Amniotic epithelial cell (primary cell): ENCODE measurements at regions not wholly inside any gene's neighbourhood (a gene's known extent, or its start where the extent isn't known, plus 50 kb on each side); places are given as distances from the start of the nearest gene placed in this dataset.
"Not testable (repeated sequence)": the region's sequence is repeated elsewhere in the genome, so short reads cannot be mapped to it uniquely, and the experiment has no call there.

Experiments used
- DNase-seq: peaks from one replicate; pipeline ENCODE4 v3.0.0-alpha.2; 2010; ENCODE audit warnings: low read depth

DNA sequence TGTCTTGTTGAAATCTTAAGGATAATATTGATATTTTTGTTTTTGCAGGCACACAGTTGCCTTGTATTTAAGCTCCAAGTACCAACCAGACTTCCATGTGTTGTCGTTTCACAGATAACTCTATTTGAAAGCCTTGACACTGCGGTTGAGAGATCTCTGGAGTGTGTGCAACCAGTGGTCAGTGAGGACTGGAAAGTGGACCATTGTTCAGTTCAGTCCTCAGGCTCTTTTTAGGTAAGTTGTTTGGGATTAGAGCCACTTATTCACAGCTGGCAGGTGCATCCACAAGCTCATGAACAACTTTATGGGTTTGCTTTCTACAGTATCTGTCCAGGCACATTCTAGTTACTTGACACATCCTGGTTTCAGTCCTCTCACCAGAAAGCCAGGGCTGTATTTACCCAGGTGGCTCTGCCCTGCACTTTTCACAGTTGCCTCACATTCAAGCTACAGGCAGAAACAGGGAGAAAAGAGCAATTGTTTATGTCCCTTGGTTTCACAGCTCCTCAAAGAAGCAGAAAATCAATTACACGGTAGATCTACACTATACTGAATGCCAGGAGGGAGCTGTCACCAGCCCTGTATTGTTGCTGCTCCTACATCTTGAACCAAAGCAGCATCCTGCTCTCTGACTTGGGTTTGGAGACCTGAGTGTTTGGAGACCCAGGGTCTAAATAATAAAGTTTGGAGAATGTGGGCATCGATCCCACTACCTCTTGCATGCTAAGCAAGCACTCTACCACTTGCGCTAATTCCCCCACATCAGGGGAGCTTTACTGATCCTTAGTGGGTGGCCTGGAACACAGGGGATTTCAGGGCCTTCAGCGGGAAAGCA, 543.3 kb downstream of the PRIM2 start:
- not testable (repeated sequence) for DNase-seq

GRCh38 chr6:57870083-57870482, 552.7 kb downstream of the PRIM2 start:
- not testable (repeated sequence) for DNase-seq

- not testable (repeated sequence) for DNase-seq
Measured at GRCh38 chr6:57873424-57873823, 556.0 kb downstream of the PRIM2 start.

GRCh38 chr6:57876659-57877058, 559.2 kb downstream of the PRIM2 start:
- DNase-seq: not testable (repeated sequence)

DNA sequence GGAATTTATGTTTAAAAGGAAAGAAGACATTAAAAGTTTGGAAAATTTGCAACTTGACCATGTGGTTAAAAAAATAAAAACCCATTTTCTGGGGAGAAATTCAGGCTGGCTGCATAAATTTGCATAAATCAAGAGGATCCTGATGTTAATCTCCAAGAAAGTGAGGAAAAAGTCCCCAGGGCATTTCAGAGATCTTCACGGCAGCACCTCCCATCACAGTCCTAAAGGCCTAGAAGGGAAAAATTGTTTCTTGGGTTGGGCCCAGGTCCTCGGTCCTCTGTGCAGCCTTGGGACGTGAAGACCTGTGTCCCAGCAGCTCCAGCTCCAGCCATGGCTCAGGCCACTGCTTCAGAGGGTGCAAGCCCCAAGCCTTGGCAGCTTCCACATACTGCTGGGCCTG, 560.3 kb downstream of the PRIM2 start:
- not testable (repeated sequence) for DNase-seq

DNA sequence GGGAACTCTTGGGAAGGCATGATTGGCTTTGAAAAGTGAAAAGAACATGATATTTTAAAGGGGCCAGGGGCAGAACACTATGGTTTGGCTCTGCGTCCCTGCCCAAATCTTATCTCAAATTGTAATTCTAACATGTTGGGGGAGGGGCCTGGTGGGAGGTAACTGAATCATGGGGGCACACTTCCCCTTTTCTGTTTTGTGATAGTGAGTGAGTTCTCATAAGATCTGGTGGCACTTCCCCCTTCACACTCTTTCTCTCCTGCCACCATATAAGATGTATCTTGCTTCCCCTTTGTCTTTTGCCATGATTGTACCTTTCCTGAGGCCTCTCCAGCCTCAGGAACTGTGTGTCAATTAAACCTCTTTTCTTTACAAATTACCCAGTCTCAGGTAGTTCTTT, 561.4 kb downstream of the PRIM2 start:
- not testable (repeated sequence) for DNase-seq

DNA sequence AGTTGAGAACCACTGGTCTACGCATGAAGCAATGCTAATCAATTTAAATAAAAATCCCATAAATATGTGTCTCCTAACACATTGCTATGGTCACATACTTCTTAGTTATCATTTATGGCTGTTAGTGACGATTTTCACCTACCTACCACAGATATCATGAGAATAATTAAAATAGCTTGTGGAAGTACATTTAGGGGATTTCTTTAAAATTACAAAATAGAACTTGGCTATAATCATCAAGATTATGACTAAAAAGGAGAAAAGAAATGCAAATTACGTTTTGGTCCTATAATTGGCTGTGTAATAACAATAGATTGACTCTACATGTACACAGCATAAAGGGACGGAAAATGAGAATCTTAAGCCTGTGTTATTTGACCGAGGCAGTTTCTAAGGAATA, 581.4 kb downstream of the PRIM2 start:
- not testable (repeated sequence) for DNase-seq

GRCh38 chr6:57900687-57901399, 583.4 kb downstream of the PRIM2 start:
- DNase-seq: not testable (repeated sequence)

- not testable (repeated sequence) for DNase-seq
Measured at GRCh38 chr6:57901445-57901844, 584.0 kb downstream of the PRIM2 start.

GRCh38 chr6:57904356-57904755, 586.9 kb downstream of the PRIM2 start:
- DNase-seq: not testable (repeated sequence)

DNA sequence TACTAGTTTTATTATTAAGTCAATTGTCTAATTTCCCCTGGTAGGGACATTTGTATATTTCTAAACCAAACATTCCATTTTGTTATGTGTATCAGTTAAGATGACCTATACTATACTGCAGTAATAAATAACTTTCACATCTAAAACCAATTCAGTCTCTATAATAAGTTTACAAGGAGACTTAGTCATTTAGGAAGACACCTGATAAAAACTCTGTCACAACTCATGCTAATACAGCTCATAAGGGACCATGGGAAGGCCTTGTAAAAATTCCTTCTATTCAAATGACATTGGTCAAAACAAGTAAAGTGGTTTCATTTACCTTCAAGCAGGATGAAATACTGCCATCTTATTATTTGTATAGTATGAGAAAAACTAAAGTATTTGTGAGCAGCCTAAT, 597.9 kb downstream of the PRIM2 start:
- DNase-seq: not testable (repeated sequence)

GRCh38 chr6:57942966-57943365, 625.5 kb downstream of the PRIM2 start:
- DNase-seq: not testable (repeated sequence)

- not testable (repeated sequence) for DNase-seq
Measured at GRCh38 chr6:57946084-57946768, 628.8 kb downstream of the PRIM2 start.

- not testable (repeated sequence) for DNase-seq
Measured at GRCh38 chr6:57946769-57947091, 629.3 kb downstream of the PRIM2 start.

DNA sequence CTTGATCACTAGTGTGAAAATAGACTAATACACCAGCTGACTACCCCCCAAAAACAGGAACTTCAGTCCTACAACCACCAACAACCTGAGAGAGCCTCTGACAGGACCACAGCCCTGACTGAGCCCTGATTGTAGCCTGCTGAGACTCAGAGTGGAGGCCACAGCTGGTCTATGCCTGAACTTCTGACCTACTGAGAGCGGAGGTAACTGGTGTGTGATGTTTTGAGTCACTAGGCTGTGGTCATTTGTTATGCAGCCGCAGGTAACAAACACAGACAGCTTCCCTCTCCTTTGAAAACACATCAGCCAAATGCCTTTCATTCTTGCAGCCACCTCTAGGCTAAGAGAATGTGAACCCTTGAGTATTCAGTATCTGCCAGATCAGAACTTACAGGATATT, 631.1 kb downstream of the PRIM2 start:
- not testable (repeated sequence) for DNase-seq

DNA sequence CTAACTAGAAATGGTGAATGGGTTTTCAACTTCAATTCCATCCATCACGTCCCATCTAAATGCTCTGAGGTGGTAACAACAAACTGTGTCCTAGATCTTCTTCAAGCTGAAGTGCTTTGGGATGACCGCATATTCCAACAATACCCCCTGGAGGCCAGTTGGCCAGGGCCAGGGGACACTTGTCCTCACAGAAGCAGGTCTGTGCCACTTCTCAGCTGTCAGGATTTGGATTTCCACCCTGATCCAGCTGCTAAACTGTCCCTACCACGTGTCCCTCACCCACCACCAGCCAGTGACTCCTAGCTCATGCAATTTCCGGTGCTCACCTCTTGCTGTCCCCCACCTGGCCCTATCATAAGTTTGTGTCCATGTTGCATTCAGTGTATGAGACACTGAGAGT, 633.0 kb downstream of the PRIM2 start:
- DNase-seq: not testable (repeated sequence)

DNA sequence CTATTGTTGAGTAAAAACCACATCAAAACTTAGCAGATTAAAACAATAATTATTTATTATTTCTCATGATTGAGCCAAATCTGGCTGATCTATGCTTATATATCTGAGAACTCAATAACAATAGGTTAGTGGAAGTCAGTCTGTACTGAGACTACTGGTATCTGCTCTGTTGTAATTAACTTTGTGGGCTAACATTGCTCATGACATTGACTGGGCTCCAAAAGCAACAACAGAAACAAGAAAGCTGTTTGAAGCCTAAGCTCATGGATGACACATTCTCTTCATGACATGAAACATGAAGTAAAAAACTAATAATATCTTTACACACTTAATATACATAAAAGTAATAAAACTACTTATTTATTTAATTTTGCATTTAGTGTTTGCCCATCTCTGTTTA, 649.3 kb downstream of the PRIM2 start:
- DNase-seq: not testable (repeated sequence)

- DNase-seq: not testable (repeated sequence)
Measured at GRCh38 chr6:57971956-57972355, 654.5 kb downstream of the PRIM2 start.

DNA sequence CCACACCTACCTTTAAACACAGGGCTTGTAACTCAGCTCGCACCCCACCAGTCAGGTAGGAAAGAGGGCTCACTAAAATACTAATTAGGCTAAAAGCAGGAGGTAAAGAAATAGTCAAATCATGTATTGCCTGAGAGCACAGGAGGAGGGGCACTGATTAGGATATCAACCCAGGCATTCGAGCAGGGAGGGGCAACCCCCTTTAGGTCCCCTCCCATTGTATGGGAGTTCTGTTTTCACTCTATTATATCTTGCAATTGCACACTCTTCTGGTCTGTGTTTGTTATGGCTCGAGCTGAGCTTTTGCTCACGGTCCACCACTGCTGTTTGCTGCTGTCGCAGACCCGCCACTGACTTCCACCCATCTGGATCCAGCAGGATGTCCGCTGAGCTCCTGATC, 657.2 kb downstream of the PRIM2 start:
- DNase-seq: no peak

DNA sequence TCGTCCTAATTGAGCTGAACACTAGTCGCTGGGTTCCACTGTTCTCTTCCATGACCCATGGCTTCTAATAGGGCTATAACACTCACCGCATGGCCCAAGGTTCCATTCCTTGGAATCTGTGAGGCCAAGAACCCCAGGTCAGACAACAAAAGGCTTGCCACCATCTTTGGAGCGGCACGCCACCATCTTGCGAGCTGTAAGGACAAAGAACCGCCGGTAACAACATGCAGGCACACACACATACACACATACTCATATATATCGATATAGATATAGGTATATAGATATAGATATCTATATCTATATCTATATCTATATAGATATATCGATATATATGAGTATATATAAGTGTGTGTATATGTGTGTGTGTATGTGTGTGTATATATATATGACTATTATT, 657.7 kb downstream of the PRIM2 start:
- DNase-seq: not testable (repeated sequence)

GRCh38 chr6:57976371-57976770, 658.9 kb downstream of the PRIM2 start:
- not testable (repeated sequence) for DNase-seq

DNA sequence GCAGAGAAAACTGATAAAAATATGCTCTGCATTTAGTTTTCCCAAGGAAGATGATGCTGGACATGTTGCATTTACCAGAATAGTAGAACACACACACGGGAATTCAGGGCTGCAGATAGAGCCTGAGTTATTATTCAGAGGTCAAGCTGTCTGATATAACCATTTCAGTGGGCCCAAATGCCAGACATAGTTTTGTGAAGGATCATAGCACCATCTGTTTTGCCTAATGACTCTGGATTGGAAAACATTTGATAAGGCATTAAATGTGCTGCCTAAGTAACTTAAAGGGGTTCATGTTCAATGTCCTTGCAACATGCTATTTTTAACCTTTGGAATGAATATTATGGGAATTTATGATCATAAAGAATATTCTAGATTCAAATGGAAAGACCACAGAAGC, 666.2 kb downstream of the PRIM2 start:
- peak; percentile 22 for DNase-seq

DNA sequence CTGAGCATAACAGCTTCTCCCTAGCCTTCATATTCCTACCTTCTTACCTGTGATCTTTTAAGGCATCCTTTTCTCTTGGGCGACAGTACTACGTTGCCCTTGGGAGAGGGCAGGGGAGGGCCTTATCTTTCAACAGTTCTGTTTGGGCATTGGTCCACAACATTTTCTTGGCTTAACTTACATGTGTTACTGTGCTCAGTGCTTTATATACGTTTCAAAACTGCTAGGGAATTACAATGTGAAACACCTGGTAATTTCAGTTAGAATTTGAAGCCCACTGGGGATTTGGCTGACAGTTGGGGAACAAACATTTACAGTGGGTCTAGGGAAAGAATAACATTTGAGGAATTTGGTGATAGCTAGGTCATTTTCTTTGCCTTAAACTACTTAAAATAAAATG, 667.1 kb downstream of the PRIM2 start:
- DNase-seq: not testable (repeated sequence)
